HG03280 (cell line): ENCODE measurements at regions not wholly inside any gene's neighbourhood (a gene's known extent, or its start where the extent isn't known, plus 50 kb on each side); places are given as distances from the start of the nearest gene placed in this dataset.
A peak's percentile ranks its signal among the peaks of the same experiment; 100 is the strongest.

Experiments
- ATAC-seq: cut with Tn5 transposase; IDR thresholded peaks from one replicate; pipeline ENCODE4 v1.9.1; 2021; ENCODE audit warnings: mild to moderate bottlenecking, moderate library complexity; ENCODE audit not compliant: unreplicated experiment

DNA sequence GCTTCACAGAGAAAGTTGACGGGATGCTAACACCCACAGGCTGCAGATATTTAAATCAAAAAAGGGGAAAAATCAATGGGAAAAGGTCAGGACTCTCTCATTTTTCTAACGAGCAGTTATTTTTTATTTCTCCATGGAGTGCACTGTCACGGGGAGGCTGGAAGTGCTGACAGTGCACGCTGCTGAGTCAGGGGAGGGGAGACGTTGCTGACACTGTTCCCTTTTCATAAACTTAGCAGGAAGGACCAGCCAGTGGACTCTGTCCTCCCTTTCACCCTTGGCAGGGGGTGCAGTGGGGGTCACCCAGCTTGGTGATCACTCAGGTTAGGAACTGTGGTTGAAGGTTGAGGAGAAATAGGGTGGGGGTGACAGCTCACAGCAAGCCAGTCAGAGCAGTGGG is 65.6 kb upstream of the FUT8 start:
- ATAC-seq = no peak

GRCh38 chr14:65348137-65348536 is 64.4 kb upstream of the FUT8 start:
- ATAC-seq = no peak

DNA sequence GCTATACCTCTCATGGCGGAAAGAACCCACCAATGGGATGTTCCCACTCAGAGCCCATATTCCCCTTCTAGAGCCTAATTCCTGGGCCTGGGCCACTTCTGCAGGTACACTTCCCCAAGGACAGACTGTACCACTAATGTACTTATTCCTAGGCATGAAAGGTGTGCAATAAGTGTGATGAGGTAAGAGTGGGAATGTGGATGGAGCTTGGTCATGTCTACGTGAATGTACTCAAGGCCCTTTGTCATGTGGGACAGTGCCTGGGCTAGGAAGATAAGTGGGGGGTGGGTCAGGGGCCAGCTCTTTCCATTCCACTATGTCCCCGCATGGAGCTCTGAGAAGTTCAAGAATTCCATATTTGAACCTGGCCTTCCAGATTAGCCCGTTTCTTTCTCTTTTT is 63.4 kb upstream of the FUT8 start:
- no peak for ATAC-seq

DNA sequence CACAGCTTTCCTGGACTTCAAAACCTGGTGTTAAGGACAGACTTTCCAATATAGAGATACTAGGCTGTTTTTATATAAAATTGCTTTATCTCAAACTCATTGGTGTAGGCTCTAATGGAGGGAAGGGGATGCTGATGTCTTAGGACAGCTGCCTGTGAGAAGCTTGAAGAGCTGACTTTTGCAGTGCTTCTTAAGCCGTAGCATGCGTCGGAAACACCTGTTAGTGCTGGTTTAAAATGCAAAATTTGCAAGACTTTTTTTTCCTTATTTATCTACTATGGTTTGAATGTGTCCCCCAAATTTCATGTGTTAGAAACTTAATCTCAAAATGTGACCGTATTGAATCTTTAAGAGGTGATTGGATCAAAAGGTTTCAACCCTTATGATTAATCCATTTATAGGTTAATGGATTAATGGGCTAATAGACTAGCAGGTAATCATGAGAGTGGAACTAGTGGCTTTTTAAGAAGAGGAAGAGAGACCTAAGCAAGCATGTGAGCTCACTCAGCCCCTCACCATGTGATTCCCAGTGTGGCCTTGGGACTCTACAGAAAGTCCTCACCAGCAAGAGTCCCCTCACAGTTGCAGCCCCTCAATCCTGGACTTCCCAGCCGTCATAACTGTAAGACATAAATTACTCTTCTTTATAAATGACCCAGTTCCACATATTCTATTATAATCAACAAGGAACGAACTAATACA is 60.9 kb upstream of the FUT8 start:
- ATAC-seq = no peak

DNA sequence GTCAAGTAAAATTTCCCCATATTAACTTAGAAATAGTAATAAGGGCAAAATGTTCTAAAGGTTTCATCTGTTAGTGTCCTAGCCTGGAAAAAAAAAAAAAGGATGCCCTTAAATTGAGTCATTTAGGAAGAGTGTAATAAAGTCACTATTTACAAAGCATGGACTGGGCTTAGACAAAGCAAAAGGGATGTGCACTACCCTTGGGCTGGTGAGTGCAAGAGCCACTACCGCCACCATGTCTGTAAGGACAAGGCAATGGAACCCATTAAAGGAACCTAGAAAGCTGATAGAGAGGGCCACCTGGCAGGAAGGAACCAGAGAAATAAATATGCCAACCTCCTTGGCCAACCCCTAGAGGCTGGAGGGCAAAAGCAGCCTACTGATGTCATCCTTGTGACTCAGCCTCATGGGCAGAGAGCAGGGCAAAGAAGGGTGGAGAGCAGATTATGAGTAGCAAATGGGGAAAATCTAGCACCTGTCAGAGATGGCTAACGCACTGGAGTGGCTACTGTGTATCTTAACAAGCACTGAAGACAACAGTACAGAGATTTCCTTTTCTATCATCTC is 59.5 kb upstream of the FUT8 start:
- no peak for ATAC-seq

- ATAC-seq = no peak
Observed at GRCh38 chr14:65354131-65354530, 58.4 kb upstream of the FUT8 start.

DNA sequence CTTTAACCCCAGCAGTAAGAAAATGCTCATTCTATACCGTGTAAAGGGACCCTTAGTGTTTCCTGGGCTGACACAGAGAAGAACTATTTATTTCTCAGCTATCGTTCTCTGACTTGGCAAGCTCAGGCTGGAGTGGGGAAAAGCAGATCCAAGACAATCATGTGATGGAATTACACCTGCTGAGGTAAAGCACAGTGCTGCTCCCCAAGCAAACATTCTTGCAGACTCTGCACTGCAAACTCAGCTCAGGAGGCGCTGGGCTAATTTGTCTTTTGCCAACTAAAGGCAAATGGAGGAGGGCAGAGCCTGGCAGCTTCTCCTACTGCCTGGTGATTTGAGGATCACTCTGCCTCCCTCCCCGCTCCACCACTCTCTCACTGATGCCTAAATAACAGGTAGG is 57.8 kb upstream of the FUT8 start:
- no peak for ATAC-seq

- ATAC-seq = no peak
Observed at GRCh38 chr14:65356327-65356836, 56.1 kb upstream of the FUT8 start.

DNA sequence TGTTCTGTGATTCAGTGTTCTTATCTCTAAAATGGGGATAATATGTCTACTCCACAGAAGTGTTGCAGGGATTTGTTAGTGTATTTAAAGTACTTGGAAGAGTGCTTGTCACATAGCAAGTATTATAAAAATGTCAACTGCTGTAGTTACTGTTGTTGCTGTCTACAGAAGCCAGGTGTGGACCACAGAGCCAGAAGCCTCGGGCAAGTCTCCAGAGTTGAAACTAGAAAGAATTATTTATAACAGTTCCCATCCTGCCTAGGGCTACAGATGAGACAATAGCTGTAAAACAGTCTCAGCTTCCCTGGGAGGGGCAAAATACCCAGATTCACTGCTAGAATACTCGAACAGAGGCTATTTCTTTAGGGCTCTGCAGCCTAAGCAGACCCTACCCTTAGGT is 55.4 kb upstream of the FUT8 start:
- peak; percentile 40 for ATAC-seq

DNA sequence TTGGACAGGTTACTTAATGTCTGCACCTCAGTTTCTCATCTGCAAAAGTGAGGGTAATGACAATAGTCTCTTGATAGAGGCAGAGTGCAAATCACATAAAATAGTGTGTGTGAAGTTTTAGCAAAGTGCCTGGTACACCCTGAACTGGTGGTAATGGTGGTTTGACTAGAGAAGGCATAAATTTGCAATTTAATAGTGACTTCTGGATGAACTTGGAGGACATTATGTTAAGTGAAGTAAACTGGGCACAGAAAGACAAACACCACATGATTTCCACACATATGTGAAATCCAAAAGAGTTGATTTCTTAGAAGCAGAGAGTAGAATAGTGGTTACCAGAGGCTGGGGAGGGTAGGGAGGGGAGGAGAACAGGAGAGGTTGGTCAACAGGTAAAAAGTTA is 54.8 kb upstream of the FUT8 start:
- ATAC-seq = no peak

DNA sequence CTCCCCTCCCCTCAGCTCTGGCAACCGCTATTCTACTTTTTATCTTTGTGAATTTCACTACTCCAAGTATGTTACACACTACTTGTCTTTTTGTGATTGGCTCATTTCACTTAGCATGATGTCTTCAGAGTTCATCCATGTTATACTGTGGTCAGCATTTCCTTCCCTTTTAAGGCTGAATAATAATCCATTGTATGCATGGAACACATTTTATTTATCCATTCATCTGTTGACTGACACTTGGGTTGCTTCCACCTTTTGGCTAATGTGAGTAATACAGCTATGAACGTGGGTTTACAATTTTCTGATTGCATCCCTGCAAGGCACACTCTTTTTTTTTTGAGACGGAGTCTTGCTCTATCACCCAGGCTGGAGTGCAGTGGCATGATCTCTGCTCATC is 53.0 kb upstream of the FUT8 start:
- ATAC-seq = no peak

DNA sequence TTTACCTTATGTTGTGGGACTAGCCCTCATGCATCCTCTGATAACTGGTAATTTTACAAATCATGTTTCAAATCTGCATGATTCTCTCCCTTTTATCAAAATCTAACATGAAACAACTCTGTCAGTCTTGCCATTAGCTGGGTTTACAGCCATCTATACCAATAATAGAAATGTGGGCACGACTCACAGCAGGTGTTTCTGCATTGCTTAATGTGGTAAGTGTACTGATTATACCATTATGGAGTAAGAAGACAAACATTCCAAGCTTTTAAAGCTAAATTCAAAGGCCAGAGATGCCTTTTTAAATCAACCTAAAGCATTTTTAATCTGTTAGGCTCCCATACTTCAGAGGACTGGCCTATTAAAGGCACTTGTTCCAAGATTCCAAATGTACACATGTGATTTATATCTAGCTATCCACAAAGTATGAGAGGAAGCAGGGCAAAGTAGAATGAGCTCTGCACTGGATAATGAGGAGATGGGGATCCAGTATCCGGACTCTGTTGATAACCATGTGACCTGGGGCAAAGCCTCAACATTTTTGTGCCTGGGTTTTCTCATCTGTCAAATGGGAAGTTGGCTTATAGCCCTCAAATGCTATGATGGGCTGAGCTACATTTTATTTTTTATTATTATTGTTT is 52.3 kb upstream of the FUT8 start:
- no peak for ATAC-seq

DNA sequence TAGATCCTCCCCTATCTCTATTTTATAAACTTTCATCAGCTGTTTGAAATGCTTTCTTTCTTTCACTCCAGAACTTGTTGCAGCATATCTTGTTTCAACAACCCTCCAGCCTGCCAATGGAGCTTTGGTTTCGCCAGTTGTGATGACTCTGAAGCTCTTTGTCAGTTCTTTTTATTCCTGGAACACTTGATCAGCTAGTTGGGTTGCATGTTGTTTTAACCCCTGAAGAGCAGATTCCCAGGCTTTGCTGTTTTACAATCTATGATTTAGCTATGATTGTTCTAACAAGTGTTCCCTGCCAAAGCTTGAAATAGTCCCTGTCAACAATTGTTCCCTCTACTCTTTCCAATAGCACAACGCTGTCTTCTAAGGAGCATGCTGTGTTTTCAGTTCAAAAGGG is 50.6 kb upstream of the FUT8 start:
- no peak for ATAC-seq
